LNCAP (cell line): ENCODE measurements at regions not wholly inside any gene's neighbourhood (a gene's known extent, or its start where the extent isn't known, plus 50 kb on each side); places are given as distances from the start of the nearest gene placed in this dataset.

ENCODE experiments used
- CTCF ChIP-seq: fragments of 450-650 bp; IDR thresholded peaks from 2 replicates; pipeline ENCODE4 v1.5.1; 2017; ENCODE audit warnings: mild to moderate bottlenecking

GRCh38 chr10:120372917-120373316 lies 84.1 kb upstream of the PLPP4 start:
- TF ChIP-seq CTCF, result no peak

GRCh38 chr10:120375666-120376065 lies 81.4 kb upstream of the PLPP4 start:
- TF ChIP-seq CTCF, result no peak

- TF ChIP-seq CTCF, result no peak
These were observed 75.1 kb upstream of the PLPP4 start for GRCh38 chr10:120381931-120382330.

- no peak for TF ChIP-seq CTCF
These were observed 74.7 kb upstream of the PLPP4 start for GRCh38 chr10:120382360-120382759.

GRCh38 chr10:120385992-120386391 lies 71.0 kb upstream of the PLPP4 start:
- no peak for TF ChIP-seq CTCF

GRCh38 chr10:120386896-120387295 lies 70.1 kb upstream of the PLPP4 start:
- no peak for TF ChIP-seq CTCF

GRCh38 chr10:120387326-120387725 lies 69.7 kb upstream of the PLPP4 start:
- no peak for TF ChIP-seq CTCF

GRCh38 chr10:120392245-120392644 lies 64.8 kb upstream of the PLPP4 start:
- no peak for TF ChIP-seq CTCF
